ENCODE measurements at regions not wholly inside any gene's neighbourhood (a gene's known extent, or its start where the extent isn't known, plus 50 kb on each side); places are given as distances from the start of the nearest gene placed in this dataset.
"Not testable (repeated sequence)": the region's sequence is repeated elsewhere in the genome, so short reads cannot be mapped to it uniquely, and the experiment has no call there.

DNA sequence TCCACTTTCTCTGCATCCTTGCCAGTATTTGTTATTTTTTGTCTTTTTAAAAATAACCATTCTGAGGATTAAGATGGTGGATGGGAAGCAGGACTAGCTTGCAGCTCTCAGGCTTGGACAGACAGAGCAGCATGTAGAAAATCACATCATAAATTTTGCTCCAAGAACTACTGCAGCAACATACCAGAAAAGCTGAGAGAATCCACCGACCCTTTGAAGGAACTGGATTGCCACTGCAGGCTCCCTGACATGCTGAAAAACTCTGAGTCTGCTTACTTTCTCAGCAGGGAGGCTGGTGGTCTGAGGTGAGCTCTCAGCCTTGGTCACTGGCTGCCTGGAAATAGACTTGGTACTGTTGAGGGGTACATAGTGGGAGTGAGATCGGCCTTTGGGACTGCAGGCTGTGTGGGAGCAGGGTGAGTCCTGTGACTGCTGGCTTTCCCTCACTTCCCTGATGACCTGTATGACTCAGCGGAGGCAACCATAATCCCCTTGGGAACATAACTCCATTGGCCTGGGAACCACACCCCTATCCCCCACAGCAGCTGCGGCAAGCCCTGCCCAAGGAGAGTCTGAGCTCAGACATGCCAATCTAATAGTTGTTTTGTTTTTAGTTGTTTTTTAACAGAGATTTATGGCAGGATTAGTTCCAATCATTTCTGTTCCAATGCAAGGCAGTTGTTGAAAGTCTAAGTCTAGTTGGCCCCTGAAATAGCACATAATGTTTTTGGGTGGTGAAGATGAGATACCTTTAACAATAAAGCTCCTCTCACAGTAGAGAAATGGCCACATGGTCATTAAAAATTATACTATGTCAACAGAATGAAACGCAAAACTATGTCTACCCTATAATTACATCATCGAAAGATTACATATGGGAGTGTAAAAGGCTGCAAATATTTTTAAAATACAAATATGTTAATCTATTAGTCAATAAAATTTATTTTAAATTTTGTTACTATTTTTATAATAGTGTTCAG lies 414.2 kb upstream of the CHAC2 start:
- DNase-seq = no peak
- Mint-ChIP-seq H3K27ac (no peak overlapping the region), H3K9me3 (peaks cover 0 to 33% (median 6%) of the 10 kb centered on the region in 9 donors), H3K4me3 (no peak overlapping the region), H3K4me1 (no peaks in the 10 kb centered on the region), H3K27me3 (peaks cover 0 to 7% (median 2%) of the 10 kb centered on the region in 5 donors), H3K36me3 (no peaks in the 10 kb centered on the region)
- ATAC-seq = no peak
- POLR2A ChIA-PET = interaction anchor here (0.6 kb wide), 1 partner anchor 12 kb away, joined by 3 read pairs; no protein-coding TSS in a partner anchor

GRCh38 chr2:53347269-53347668 lies 420.3 kb upstream of the CHAC2 start:
- no peak overlapping the region for H3K27ac Mint-ChIP-seq
- H3K4me1 Mint-ChIP-seq = no peaks in the 10 kb centered on the region
- no peaks in the 10 kb centered on the region for H3K36me3 Mint-ChIP-seq
- H3K4me3 Mint-ChIP-seq = no peak overlapping the region
- ATAC-seq = no peak
- H3K27me3 Mint-ChIP-seq = peaks cover 0 to 10% (median 2%) of the 10 kb centered on the region in 5 donors
- DNase-seq = no peak
- POLR2A ChIA-PET = no interaction called here
- H3K9me3 Mint-ChIP-seq = peaks cover 0 to 19% (median 2%) of the 10 kb centered on the region in 9 donors

DNA sequence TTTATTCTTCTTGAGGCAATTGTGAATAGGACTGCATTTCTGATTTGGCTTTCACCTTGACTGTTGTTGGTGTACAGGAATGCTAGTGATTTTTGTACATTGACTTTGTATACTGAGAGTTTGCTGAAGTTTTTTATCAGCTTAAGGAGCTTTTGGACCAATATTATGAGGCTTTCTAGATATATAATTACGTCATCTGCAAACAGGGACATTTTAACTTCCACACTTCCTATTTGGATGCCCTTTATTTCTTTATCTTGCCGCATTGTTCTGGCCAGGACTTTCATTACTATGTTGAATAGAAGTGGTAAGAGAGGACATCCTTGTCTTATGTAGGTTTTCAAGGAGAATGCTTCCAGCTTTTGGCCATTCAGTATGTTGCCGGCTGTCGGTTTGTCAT lies 425.4 kb upstream of the CHAC2 start:
- H3K27ac Mint-ChIP-seq = no peak overlapping the region
- no peaks in the 10 kb centered on the region for H3K36me3 Mint-ChIP-seq
- peaks cover 0 to 5% (median 0%) of the 10 kb centered on the region in 9 donors for H3K9me3 Mint-ChIP-seq

GRCh38 chr2:53334610-53335009 lies 433.0 kb upstream of the CHAC2 start:
- POLR2A ChIA-PET = no interaction called here
- Mint-ChIP-seq H3K9me3 (peaks cover 0 to 5% (median 0%) of the 10 kb centered on the region in 9 donors), H3K36me3 (no peaks in the 10 kb centered on the region), H3K27ac (no peak overlapping the region), H3K4me3 (no peak overlapping the region), H3K4me1 (no peaks in the 10 kb centered on the region), H3K27me3 (peaks cover 0 to 3% (median 0%) of the 10 kb centered on the region in 5 donors)
- ATAC-seq = no peak
- DNase-seq = no peak

More for the DNA sequence above, 425.4 kb upstream of the CHAC2 start:
- POLR2A ChIA-PET = no interaction called here
- H3K4me1 Mint-ChIP-seq = no peaks in the 10 kb centered on the region
- H3K27me3 Mint-ChIP-seq = peaks cover 0 to 3% (median 0%) of the 10 kb centered on the region in 5 donors
- ATAC-seq (no peak), DNase-seq (no peak)
- H3K4me3 Mint-ChIP-seq = no peak overlapping the region

- Mint-ChIP-seq H3K4me1 (no peaks in the 10 kb centered on the region), H3K27ac (no peak overlapping the region), H3K27me3 (peaks cover 0 to 10% (median 0%) of the 10 kb centered on the region in 5 donors), H3K36me3 (no peaks in the 10 kb centered on the region), H3K9me3 (peaks cover 0 to 3% (median 0%) of the 10 kb centered on the region in 9 donors), H3K4me3 (no peak overlapping the region)
- POLR2A ChIA-PET = no interaction called here
- DNase-seq (no peak), ATAC-seq (no peak)
These were observed 435.9 kb upstream of the CHAC2 start for GRCh38 chr2:53331667-53332066.

DNA sequence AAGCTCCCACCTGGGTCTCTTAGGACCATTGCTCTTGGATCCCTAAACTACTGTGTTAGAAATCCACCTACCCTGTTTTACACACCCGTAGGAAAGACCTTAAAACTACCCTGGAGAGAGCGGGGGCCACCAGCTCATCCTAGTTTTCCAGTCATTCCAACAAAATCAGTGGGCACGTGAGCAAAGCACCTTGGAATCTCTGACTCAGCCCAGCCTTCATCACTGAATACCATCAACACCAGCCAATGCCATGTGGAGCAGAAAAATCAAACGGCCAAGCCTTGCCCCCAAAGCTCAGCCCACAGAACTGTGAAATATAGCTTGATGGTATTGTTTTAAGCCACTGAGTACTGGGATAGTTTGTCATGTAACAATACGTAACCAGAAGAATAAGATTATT lies 449.7 kb upstream of the CHAC2 start:
- H3K36me3 Mint-ChIP-seq = no peaks in the 10 kb centered on the region
- H3K27ac Mint-ChIP-seq = no peak overlapping the region
- H3K4me1 Mint-ChIP-seq = no peaks in the 10 kb centered on the region
- DNase-seq (no peak), ATAC-seq (no peak)
- peaks cover 0 to 3% (median 0%) of the 10 kb centered on the region in 9 donors for H3K9me3 Mint-ChIP-seq
- POLR2A ChIA-PET = no interaction called here
- H3K27me3 Mint-ChIP-seq = no peaks in the 10 kb centered on the region
- H3K4me3 Mint-ChIP-seq = no peak overlapping the region

GRCh38 chr2:53315149-53315548 lies 452.5 kb upstream of the CHAC2 start:
- Mint-ChIP-seq H3K9me3 (peaks cover 0 to 9% (median 0%) of the 10 kb centered on the region in 9 donors), H3K4me3 (no peak overlapping the region), H3K4me1 (no peaks in the 10 kb centered on the region), H3K27me3 (no peaks in the 10 kb centered on the region), H3K27ac (no peak overlapping the region), H3K36me3 (no peaks in the 10 kb centered on the region)
- no peak for ATAC-seq
- no peak for DNase-seq
- POLR2A ChIA-PET = no interaction called here

- POLR2A ChIA-PET = no interaction called here
- Mint-ChIP-seq H3K27ac (no peak overlapping the region), H3K36me3 (no peaks in the 10 kb centered on the region), H3K27me3 (no peaks in the 10 kb centered on the region), H3K9me3 (peaks cover 0 to 9% (median 0%) of the 10 kb centered on the region in 9 donors), H3K4me3 (no peak overlapping the region), H3K4me1 (no peaks in the 10 kb centered on the region)
- no peak for ATAC-seq
- no peak for DNase-seq
These were observed 452.9 kb upstream of the CHAC2 start for GRCh38 chr2:53314718-53315117.

GRCh38 chr2:53313644-53314043 lies 454.0 kb upstream of the CHAC2 start:
- POLR2A ChIA-PET, H3K4me1 Mint-ChIP-seq: not testable (repeated sequence)

DNA sequence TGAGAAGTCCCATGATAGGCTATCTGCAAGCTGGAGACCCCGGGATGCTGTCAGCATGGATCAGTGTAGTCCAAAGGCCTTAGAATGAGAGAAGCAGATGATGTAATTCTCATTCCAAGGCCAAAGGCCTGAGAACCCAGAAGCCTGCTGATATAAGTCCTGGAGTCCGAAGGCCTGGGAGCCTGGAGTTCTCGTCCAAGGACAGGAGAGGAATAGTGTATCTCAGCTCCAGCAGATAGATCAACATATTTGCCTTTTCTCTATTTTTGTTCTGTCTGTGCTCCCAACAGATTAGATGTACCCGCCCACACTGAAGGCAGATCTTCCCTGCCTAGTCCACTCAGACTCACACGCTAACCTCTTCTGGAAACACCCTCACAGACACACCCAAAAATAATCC lies 454.9 kb upstream of the CHAC2 start:
- DNase-seq (no peak), ATAC-seq (no peak)
- Mint-ChIP-seq H3K36me3 (no peaks in the 10 kb centered on the region), H3K9me3 (peaks cover 0 to 9% (median 0%) of the 10 kb centered on the region in 9 donors), H3K4me3 (no peak overlapping the region), H3K4me1 (no peaks in the 10 kb centered on the region), H3K27ac (no peak overlapping the region), H3K27me3 (no peaks in the 10 kb centered on the region)
- POLR2A ChIA-PET = no interaction called here

More at GRCh38 chr2:53313644-53314043, 454.0 kb upstream of the CHAC2 start:
- H3K27me3 Mint-ChIP-seq, H3K4me3 Mint-ChIP-seq, ATAC-seq, DNase-seq, H3K36me3 Mint-ChIP-seq, H3K27ac Mint-ChIP-seq, H3K9me3 Mint-ChIP-seq: not testable (repeated sequence)

DNA sequence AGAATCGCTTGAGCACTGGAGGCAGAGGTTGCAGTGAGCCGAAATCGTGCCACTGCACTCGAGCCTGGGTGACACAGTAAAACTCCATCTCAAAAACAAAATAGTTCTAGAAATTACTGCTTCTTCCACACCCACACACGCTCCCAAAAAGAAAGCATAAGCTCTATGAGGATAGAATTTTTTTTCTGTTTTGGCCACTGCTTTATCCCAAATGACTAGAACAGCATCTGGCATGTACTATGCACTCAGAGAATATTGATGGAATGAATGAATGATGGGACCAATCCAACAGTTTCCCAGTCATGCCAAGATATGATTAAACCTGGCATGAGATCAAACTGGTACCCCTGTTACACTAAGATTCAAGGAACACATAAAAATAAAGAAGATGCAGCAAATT lies 455.4 kb upstream of the CHAC2 start:
- DNase-seq (no peak), ATAC-seq (no peak)
- no peak overlapping the region for H3K27ac Mint-ChIP-seq
- POLR2A ChIA-PET = no interaction called here
- no peaks in the 10 kb centered on the region for H3K36me3 Mint-ChIP-seq
- no peaks in the 10 kb centered on the region for H3K4me1 Mint-ChIP-seq
- H3K4me3 Mint-ChIP-seq = no peak overlapping the region
- H3K9me3 Mint-ChIP-seq = peaks cover 0 to 9% (median 0%) of the 10 kb centered on the region in 9 donors
- no peaks in the 10 kb centered on the region for H3K27me3 Mint-ChIP-seq

DNA sequence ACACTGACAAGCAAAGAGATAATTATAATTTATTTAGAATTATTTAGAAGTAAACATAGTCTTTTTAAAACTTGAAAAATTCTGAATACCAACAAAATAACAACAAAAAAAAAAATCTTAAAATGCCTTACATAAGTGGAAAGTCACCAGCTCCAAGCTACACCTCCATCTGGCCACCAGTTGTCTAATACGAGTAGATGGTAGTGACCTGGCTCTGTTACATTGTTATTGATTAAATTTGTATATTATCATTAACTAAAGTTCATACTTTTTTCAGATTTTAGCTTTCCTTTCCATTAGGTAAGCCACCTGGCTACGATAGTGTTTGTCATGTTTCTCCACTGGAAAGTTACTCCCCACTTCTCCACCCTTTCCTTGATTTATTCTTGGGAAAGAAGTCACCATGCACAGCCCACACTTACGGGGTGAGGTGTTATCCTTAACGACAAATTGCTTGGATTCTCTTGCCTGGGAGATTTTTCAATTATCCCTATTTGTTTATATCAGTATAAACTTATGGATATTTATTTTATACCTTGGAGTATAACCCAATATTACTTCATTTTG lies 464.5 kb upstream of the CHAC2 start:
- DNase-seq = no peak
- H3K36me3 Mint-ChIP-seq = no peaks in the 10 kb centered on the region
- H3K27ac Mint-ChIP-seq = no peak overlapping the region

GRCh38 chr2:53302455-53302854 lies 465.1 kb upstream of the CHAC2 start:
- POLR2A ChIA-PET = no interaction called here
- ATAC-seq = no peak
- Mint-ChIP-seq H3K9me3 (peaks cover 0 to 2% (median 0%) of the 10 kb centered on the region in 9 donors), H3K36me3 (no peaks in the 10 kb centered on the region), H3K27ac (no peak overlapping the region), H3K27me3 (no peaks in the 10 kb centered on the region), H3K4me1 (no peaks in the 10 kb centered on the region), H3K4me3 (no peak overlapping the region)
- DNase-seq = no peak

More for the DNA sequence above, 464.5 kb upstream of the CHAC2 start:
- Mint-ChIP-seq H3K4me3 (no peak overlapping the region), H3K4me1 (no peaks in the 10 kb centered on the region), H3K9me3 (peaks cover 0 to 2% (median 0%) of the 10 kb centered on the region in 9 donors), H3K27me3 (no peaks in the 10 kb centered on the region)
- POLR2A ChIA-PET = no interaction called here
- no peak for ATAC-seq

Measured in naive thymus-derived CD8-positive, alpha-beta T cell (primary cell).